ENCODE measurements at regions not wholly inside any gene's neighbourhood (a gene's known extent, or its start where the extent isn't known, plus 50 kb on each side); places are given as distances from the start of the nearest gene placed in this dataset.

DNA sequence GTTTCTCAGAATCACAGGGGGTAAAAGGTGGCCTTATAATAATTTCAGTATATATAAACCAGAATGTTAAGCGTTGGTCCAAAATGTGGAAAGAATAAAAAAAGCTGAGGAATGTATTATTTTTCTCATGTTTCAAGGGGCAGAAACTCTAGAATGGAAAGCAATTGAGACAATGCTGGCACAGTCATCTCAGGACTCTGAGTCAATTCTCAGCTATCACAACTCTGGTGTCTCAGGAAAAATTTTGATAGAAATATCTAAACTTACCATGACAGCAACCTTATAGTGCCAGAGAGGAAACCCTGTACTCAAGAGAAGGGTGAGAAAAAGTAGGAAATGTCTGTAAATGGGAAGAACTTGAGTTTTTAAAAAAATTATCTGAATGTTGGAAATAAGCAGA, 1189.4 kb upstream of the NUDT12 start:
- no peak for DNase-seq

DNA sequence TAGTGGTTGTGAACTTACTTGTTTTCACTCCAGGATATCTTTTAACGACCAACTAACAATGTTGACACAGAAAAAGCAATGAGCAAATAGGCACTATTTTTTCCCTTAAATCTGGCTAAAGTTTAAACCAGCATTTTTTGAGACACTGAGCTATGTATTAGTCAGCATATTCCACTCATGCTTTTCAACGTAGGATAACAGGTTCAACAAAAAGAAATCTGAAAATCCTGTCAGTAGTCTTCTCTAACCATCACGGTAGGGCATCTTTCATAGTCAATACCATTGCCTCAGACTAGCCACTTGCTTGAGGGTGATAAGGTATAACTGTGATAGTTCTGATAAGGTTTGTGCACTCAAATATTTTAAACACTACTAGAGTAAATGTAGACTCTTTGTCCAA, 1177.3 kb upstream of the NUDT12 start:
- no peak for DNase-seq

DNA sequence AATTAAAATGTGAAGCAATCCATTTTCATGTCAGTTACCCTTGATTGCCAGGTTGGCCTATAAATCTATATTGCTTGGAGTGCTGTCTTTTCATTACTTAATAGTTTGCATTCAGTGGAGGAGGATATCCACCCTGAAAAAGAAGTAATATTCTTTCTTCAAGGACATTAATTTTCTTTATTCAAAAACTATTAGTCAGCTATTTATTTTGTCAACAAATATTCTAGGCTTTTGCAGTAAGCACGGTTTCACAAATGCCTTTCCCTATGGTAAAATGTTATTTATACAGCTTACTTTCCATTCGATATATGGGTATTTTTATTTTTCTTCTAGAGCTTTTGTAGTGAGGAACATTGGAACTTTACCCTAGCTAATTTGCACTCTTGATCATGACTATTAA, 1176.9 kb upstream of the NUDT12 start:
- no peak for DNase-seq

DNA sequence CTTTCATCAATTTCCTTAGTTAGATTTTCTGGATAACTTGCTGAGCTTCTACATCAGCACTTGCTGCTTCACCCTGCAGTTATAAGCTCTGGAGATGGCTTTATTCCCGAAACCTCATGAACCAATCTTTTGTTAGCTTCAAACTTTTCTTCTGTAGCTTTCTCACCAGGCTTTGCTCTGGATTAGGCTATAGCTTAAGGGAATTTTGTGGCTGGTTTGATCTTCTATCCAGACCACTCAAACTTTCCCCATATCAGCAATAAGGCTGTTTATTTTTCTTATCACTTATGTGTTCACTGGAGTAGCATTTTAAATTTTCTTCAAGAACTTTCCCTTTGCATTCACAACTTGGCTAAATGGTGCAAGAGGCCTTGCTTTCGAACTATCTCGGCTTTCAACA, 1173.5 kb upstream of the NUDT12 start:
- no peak for DNase-seq

DNA sequence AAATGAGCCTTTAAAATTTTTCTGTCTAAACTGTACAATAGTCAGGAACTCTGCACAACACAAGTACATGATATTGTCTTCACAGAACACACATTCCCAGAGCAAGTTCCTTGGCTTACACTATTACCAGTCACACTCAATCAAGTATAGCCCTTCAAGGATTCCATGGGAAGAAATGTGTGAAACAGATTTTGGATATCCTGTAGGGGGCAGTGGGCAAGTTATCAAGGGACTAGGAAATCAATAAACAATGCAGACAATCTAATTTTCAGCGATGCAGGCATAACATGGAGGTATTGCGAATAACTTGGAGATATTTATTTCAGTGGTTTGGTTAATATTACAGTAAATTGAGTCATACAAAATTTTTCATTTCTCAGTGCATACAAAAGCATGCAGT, 1171.5 kb upstream of the NUDT12 start:
- no peak for DNase-seq

DNA sequence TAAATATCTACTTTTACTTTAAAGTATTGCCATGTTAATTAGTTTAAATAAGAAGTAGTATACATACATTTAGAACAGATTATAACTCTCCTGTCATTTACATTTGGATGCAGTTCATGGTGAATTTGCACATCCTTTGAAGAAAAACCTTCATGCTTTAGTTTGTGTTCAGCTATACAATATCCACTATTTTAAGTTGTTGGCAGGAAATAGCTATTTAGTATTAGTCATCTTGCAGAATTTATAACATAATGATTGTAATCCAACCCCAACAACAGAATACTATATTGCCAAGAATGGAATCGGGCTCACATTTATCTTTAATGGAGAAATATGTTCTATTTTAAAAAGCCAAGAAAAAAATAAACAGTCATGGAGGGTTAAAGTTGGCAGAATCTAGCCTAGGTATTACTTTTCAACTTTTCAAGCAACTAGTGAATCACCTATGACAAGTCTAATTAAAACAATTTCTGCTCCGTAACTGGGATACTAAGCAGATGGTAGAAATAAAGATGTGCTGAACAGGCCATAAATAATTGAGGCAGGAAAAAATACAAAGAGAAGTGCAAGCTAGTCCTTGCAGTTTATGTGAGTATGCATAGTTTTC, 1170.6 kb upstream of the NUDT12 start:
- no peak for DNase-seq

DNA sequence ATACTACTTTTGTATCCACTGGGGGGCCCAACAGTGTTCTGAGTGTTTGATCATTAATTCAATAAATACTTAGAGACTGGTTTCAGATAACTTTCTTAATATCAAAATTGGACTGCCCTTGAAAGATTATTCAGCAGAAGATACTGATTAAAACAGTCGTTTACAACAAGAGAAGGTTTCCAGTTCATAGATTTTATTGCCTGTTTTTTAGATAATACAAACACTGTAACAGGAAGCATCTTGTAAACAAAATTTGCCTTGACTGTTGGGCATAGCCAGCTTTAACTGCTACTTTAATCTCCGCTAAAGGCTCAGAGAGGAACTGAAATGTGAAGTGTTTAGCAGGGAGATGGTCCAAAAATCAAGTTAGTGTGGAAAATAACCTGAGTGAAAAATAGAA, 1168.7 kb upstream of the NUDT12 start:
- no peak for DNase-seq

DNA sequence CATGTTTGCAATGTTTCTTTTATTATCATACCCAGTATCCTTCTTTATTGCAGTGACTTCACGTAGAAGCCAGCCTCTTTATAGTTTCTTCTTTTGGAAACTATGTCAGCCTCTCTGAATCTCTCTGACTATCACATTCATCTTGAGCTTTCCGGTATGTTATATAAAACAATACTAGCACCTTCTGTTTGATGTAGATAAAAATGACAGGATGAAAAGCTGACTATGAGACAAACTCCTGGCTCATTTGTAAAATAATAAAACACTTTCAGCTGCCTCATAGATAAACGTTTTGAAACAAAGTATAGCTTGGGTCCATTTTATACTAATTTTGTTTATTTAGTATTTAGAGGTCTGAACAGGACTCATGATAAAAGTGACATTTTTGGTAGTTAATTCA, 1145.4 kb upstream of the NUDT12 start:
- DNase-seq, result no peak

DNA sequence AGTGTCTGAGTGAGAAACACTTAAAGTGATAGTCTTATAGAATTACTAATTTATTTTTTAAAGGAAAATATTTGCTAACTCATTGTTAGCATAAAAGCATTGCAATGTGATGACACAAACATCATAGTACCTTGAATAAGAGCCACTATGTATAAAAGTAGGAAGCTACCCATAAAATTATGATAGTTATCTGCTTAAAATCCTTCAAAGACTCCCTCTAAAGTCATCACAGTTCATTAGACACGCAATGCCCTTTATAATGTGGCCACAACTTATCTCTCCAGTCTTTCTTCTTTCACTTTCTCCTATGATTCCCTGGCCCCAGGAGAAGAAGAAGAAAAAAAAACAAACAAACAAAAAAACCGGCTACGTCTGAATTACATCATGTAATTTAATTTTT, 1144.0 kb upstream of the NUDT12 start:
- DNase-seq, result no peak

DNA sequence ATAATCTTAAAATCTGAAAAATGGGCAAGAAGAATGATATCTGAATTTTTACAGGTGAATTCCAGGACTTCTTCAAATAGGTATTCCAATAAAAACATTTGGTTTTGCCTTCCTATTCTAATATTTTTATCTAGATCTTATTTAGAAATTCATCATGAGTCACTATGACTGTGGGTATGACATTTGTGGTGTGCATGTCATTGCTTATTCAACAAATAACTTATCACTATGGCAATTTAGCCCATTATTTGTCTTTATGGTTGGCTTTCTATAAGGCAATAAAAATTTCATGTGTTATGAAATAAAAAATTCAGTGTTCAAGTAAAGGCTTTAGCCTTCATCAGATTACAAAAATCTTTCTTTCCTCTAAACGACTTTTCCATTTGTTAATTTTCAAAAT, 1139.6 kb upstream of the NUDT12 start:
- DNase-seq, result no peak

DNA sequence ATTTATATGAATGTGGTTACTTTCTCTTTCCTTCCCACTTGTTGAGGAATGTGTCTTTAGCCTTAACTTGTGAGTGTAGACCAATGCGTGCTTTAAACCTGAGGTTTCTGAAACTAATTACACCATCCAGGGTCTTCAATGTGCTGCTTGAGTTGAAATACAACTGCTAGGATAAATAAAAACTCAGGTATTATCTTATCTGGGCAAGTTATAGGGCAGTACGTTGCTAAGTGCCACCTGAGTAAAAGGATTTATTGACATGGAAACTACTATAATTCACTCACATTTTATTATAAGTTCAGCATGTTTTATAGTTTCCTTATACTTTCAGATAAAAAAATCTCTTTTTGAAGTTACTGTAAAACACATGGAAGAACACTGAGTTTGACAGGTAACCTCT, 1136.8 kb upstream of the NUDT12 start:
- DNase-seq, result no peak

DNA sequence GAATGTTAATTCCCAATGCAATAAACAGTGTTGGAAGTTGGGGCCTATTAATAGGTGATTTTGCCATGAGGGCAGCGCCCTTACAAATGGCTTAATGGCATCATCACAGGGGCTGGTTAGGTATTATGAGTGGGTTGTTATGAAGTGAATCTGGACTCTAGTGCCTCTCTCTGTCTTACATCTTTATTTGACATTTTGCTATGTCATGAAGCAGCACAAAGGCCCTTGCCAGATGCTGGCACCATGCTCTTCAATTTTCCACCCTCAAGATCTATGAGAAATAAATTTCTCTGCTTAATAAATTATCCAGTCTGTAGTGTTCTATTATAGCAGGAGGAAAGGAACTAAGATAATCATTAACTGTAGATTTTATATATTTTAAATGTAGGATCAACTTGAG, 1098.7 kb upstream of the NUDT12 start:
- DNase-seq, result no peak

DNA sequence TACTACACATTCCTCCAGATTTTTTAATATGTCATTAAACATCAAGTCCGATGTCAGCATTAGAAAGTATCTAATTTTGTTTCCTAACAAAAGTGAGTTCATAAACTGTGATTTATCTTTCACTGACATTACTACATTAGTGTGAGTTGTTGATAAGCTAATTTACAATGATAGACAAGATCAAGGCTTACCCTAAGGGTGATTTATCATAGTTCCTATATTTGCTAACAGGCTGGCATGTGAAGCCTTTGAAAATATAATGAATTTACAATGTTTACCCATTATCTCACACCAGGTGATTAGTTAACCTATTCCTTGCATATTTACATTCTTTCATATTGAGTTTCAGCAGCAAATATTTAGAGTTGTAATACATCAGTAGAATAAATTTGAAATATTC, 1096.9 kb upstream of the NUDT12 start:
- DNase-seq, result no peak

DNA sequence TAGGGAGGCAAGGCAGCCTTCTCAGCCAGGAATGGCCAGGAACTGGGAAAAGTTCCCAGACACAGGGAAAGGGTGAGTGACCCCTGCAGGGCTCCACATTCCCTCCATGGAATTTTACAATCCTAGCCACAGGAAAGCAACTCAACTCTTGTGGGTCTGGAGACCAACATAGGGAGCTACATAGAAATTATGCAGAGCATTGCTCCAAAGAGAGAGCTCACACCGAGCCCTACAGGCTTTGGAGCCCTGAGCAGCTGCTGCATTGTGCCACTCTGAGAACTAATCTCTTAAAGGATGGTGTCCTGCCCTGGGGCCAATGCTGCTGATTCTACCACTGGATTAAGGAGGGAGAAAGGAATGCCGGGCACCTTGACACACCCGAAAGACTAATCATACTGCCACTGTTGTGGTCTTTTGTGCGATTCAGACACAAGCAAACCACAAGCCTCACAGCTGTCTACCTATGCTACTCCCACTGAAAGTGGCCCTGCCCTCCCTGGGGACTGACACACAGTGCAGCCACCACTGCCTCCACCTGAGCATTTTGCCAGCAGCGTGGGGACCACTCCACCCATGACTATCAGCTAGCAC, 1089.8 kb upstream of the NUDT12 start:
- no peak for DNase-seq

DNA sequence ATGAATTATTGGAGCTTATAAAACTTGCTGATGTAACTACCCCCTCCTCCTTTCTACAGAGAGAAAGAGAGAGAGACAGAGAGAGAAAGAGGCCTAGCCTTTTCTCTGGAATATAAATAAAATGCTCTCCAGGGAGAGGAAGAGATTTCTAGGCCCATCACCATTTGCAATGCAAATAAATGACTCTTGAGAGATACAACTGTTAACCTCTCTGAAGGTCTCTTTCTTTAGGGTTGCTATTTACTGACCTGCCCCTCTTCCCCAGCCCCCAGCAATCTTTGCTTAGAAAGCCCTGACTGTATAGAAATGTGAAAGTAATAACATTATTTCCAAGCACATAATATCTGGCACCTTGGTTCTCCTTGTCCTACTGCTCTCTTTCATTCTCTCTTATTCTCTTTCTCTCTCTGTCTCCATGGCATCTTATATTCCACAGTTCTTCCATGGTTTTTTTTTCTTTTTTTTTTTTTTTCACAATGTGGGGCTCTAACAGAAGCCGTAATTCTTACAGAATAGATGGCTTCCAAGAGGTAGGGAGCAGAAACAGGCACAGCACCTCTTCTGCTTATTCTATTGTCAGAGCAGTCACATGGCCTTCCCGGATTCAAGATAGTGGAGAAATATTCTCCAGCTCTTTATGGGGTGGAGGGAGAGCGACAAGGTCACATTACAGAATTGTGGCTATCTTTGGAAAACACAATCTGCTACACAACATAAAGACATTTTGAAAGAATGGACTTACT, 1087.9 kb upstream of the NUDT12 start:
- no peak for DNase-seq

DNA sequence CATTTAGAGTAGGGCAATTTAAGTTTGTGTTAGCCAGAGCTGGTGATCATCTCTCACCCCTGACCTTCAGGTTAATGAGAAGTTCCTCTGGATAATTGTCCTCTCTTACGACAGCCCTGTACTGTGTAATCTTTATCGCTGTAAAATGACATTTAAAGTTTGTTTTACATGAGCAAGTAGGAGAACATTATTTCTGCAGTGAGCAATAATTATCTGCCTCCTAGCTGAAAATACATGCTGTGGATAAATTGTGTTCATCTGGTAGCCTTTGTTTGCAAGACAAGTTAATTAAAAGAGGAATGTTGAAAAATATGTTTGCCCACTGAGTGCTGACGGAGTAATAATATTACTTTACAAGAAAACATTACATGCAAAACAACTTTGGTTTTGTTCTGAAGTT, 1083.8 kb upstream of the NUDT12 start:
- DNase-seq, result no peak

DNA sequence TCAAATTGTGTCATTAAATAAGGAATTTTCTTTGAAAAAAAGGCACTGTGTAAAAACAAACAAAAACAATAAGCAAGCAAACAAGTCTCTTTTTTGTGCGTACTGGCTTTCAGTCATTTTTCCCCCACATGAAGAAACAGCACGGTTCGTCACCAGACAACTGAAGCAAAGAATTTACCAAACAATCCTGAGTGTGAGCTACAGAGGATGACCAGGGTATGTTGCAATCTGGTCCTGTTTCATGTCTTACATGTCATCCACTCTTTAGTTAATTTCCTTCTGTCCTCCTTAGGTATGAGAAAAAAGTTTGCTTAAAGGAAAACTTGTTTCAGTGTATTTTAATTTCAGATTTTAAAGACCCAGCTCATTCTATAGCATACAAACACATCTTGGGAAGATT, 1080.7 kb upstream of the NUDT12 start:
- DNase-seq, result no peak

DNA sequence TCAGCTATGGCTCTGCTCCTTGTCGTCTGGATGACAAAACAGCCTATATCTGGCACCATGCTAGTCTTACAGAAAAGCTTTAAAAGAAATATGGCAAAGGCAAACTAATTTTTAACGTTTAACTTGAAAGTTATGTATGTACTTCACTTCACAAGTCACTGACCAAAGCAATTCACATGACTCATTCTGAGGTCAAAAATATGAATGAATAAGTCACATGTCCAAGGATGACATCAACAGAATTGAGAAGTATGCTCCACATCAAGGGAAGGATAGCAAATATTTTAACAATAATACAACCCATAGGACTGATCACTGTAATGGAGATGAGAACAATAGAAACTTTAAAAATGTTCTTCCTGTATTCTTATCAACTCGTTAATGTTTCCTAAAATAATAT, 1072.6 kb upstream of the NUDT12 start:
- no peak for DNase-seq

DNA sequence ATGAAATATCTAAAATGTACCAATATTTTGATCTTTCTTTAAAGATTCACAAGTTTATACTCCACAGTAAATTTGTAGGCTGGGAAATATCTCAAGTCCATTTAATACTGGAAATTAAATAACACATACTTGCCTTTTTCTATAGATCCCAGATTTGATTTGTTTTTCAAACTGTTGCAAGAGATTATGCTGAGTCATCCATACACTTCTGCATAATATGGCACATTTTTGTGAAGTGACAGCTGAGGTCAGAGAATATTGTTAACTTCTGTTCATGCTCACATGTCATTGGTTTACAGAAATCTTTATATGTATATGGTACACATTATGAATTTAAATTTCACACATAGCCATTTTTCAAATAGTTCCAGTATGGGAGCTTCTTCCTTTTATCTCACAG, 1066.3 kb upstream of the NUDT12 start:
- DNase-seq, result no peak

DNA sequence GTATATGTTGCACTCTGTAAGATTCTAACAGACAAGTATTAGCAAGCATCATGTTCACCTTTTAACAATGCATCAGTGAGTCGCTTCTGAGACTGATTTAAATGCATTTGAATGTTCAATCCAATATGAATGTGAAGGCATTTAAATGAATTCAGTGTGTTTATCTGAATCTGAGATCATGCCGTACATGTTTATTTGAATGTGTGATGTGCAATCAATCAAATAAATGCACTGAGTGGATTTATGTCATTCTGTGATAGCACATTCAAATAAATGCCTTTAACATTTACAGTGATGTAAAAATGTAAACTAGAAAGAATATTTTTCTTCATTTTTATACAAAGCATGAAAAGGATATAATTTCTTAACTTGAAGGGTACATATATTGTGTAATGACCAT, 1063.5 kb upstream of the NUDT12 start:
- DNase-seq, result no peak

DNA sequence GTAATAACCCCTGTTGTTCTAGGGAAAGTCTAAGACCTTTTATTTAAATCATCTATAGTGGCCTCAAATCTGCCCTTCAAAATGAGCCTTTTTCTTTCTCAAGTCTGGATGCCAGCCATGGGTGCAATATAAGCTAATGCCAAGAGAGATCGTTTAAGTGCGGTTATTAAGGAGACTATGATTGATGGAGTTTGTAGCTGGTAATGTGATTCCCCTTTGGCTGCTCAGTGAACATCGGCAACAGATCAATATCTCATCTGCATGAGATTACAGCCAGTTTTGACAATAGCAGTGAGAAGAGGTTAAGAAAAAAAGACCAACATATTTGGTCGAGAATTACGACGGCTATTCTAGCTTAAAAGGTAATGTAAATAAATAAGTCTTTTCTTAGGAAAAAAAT, 1049.4 kb upstream of the NUDT12 start:
- DNase-seq, result no peak

DNA sequence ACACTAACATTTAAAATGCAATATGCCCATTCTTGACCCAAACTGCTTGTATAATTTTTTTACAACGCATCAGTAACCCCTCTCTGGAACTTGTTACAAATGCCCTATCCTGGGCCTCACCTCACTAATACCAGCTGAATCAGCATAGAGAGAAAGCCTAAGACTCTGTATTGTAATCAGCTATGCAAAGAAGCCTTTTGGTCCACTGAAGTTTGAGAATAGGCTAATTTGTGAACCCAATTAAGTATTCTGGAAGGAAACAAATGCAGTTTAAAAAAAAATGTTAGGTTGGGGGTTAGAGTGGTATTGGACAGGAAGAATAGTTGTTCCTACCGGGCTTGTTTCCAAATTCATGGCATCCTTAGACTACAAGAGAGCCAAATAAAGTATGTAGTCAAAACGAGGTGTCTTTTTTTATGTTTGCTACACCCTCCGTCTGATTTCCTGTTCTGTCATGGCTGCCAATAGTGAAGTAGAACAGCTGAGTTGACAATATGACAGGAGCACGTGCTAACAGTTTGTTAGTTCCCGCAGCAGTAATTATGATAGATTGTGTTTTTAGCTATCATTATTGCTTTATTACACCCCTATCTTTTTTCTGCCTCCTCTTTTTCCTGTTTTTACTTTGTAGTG, 1048.7 kb upstream of the NUDT12 start:
- no peak for DNase-seq

DNA sequence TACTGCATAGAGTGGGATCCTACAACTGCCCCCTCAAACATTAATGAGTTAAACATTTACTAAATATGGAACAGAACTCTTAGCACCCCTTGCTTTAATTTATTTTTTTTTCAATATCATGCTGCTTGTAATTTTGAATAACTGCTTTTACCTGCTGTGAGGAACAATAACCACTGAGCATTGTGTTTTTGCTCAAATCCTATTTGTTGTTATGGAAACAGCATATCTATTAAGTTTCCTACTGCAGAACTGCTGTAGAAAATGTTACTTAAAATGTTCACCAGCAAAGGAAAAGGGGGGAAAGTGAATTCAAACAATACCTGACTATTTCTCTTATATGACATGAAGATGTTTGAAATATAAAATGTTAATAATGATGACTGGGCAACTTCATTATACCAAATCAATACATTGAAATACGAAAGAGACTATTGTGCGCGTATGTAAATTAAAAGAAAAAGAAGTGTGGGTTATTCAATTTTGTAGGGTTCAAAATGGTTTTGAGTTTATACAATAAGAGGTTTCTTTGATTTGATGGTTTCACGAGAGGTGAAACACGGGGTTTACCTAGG, 1043.8 kb upstream of the NUDT12 start:
- DNase-seq, result no peak

DNA sequence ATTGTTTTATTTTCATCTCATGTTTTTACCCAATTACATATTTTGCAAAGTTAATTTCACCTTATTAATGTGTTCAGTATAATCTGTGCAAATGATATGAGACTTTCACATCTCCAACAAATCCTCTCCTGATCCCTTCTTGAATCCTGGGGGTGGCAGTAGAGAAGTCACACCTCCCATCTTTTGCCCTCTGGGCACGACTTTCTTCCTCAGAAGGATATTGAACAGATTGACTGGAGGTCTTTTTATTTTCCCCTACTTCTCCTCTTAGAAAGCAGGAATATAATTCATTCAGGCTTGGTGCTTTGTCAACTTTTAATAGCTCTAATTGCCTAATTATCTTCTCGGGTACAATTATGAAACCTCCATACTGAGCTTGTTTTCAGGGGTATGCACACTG, 1037.1 kb upstream of the NUDT12 start:
- no peak for DNase-seq
